Choroid plexus epithelial cell (primary cell): ENCODE measurements at regions not wholly inside any gene's neighbourhood (a gene's known extent, or its start where the extent isn't known, plus 50 kb on each side); places are given as distances from the start of the nearest gene placed in this dataset.

ENCODE experiments used
- DNase-seq: peaks from one replicate; pipeline ENCODE4 v3.0.0-alpha.2; 2010; ENCODE audit warnings: low read depth
- H3K4me3 ChIP-seq: 2 replicates; pipeline ENCODE4 v1.5.1; 2011; ENCODE audit warnings: low read depth, mild to moderate bottlenecking, control low read depth, low read length, moderate library complexity
- TF ChIP-seq, protein P1 (sequence below): conservative IDR thresholded peaks from 2 replicates; pipeline ENCODE4 v1.5.1; 2011; ENCODE audit warnings: low read depth, mild to moderate bottlenecking, control low read depth, inconsistent platforms, low read length, moderate library complexity

DNA sequence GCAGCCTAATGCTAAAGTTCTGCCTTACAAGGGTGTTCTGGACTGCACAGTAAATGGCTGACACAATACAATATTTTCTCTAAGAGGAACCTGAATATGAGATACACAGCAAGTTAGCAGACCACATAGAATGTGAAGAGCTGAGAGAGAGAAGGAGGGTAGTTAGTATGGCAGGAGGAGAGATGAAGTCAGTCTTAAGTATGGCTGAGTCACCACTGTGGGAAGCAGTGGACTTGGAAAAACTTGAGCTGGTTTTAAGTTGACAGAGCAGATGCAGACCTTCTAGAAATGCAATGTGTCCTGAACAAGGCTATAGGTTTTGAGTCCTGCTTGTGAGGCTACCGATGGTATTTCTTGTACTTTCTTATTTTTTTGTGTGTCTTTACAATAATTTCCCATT is 172.5 kb downstream of the SH2D1A start:
- DNase-seq, result no peak
- H3K4me3 ChIP-seq, result no peak overlapping the region
- TF ChIP-seq, protein P1, sequence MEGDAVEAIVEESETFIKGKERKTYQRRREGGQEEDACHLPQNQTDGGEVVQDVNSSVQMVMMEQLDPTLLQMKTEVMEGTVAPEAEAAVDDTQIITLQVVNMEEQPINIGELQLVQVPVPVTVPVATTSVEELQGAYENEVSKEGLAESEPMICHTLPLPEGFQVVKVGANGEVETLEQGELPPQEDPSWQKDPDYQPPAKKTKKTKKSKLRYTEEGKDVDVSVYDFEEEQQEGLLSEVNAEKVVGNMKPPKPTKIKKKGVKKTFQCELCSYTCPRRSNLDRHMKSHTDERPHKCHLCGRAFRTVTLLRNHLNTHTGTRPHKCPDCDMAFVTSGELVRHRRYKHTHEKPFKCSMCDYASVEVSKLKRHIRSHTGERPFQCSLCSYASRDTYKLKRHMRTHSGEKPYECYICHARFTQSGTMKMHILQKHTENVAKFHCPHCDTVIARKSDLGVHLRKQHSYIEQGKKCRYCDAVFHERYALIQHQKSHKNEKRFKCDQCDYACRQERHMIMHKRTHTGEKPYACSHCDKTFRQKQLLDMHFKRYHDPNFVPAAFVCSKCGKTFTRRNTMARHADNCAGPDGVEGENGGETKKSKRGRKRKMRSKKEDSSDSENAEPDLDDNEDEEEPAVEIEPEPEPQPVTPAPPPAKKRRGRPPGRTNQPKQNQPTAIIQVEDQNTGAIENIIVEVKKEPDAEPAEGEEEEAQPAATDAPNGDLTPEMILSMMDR, result no peak

DNA sequence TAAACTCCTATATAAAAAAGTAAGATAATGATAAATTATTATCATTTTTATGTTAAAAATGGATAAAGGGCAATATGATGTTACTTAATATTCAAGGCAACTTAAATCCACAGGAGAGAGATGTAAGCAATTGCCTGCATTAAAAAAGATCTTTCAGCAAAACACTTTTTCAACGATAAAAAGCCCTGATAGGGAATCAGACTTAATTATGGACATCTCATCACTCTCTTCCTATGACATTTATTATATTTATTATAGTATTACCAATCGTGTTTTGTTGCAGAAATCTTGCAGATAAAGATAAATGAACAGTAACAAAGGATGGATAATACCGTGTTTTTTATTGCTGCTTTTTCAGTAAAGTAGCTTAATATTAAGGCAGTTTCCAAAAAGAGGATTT is 178.5 kb downstream of the SH2D1A start:
- H3K4me3 ChIP-seq, result no peak overlapping the region
- TF ChIP-seq, protein P1, result no peak
- no peak for DNase-seq

DNA sequence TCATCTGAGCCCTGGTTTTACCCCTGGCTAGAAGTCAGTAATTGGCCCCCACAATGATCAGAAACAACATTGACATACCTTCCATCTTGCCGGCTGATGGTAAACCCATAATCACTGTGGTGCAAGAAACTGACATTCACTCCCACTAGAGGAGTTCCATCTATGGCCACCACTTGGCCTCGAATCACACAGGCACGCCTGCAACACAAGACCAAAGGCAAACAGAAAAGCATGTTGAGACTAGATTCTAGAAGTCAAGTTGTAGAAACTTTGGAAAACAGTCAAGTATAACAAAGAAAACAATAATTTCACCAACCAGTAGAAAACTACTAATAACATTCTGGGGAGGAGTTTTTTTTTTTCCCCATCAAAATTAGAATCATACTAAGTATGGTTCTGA is 183.4 kb downstream of the SH2D1A start:
- DNase-seq, result no peak
- H3K4me3 ChIP-seq, result no peak overlapping the region
- TF ChIP-seq, protein P1, result no peak

DNA sequence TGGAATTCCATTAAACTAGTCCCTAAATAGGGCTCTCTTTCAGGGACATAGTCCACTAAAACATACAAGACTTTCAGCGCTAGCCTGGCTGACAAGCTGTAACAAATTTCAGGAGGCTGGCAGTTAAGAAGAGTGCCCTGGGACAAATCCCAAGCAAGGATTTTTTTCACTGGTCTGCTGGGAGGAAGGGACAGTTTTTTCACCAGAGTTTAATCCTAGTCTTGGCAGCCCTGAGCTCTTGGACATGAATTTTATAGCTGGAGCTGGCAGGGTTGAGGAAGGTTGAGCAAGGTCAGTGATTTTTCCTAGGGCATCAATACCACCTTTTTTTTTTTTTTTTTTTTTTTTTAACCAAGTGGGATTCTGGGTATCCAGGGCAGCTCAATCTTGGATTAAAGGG is 184.4 kb downstream of the SH2D1A start:
- DNase-seq, result no peak
- H3K4me3 ChIP-seq, result no peak overlapping the region
- TF ChIP-seq, protein P1, result no peak

DNA sequence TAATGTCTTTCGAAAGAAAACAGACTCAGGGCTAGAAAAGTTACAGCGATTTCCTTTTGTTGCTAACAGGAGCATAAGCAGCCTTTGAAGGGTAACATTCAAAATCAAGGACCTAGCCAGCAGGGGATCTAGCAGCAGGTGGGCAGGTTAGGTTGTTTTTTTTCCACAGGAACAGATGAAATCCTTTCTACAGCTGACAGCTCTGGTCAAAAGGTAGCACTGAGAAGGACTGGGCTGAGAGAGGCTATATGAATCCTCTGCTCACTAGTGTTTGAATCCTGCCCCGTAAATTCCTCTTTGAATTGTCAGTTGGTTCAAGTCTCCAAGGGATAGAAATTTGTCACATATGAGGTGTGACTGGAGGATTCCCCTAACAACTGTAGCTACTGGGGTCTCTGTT is 188.2 kb downstream of the SH2D1A start:
- H3K4me3 ChIP-seq, result no peak overlapping the region
- DNase-seq, result no peak
- TF ChIP-seq, protein P1, result no peak

DNA sequence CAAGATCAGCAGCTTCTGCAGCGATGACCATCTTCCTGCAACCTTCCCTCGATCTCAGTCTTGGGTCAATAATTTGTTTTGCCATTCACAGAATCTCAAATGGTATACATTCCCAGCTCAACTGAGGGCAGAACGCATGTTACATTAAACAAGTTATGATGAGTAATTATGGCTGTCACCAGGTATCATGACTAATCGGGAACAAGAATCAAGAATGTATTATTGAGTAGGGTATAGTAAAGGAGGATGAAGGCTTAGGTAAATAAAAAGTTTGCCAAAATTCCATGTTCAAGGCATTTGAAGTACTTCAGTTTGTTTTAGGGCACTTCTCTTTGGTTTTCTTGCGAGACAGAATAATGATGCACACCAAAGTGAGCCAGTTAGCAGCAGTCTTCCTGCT is 194.1 kb downstream of the SH2D1A start:
- DNase-seq, result no peak
- H3K4me3 ChIP-seq, result no peak overlapping the region
- TF ChIP-seq, protein P1, result no peak

DNA sequence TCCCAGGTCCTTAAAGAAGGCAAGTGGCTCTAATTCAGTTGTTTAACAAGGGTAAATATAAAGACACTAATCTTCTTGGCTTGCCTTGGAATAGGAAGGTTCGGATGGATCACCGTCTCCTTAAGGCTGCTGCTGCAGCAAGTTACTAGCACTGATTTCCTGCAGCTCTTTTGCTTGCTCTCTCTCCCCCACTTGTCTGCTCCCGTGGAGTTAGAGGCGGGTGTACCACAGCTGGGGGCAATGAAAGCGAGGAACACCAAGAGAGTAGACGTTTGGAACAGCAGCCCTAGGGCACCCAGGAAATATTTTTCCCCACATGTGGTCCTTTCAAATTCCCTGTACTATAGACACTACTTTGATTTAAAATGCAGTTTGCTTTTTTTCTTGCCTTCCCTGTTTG is 202.2 kb downstream of the SH2D1A start:
- TF ChIP-seq, protein P1, result no peak
- no peak for DNase-seq
- no peak overlapping the region for H3K4me3 ChIP-seq
